Cardiac septum (tissue), 1 donor: ENCODE measurements at regions not wholly inside any gene's neighbourhood (a gene's known extent, or its start where the extent isn't known, plus 50 kb on each side); places are given as distances from the start of the nearest gene placed in this dataset.

ENCODE experiments used
- DNase-seq: peaks from one replicate; pipeline ENCODE4 v3.0.0-alpha.2; 2020; ENCODE audit warnings: low spot score
- intact Hi-C: fragments of 100-400 bp; cut with DNase I; formaldehyde crosslinking; loops from one replicate; pipeline ENCODE4 v1.14.0; 2022
- donor health status: DM: no; HTN: no; CAD: no.

- intact Hi-C loops, result no loop called here
- DNase-seq, result no peak
Observed at GRCh38 chr14:53896726-53897125, 59.9 kb downstream of the BMP4 start.

- intact Hi-C loops, result no loop called here
- no peak for DNase-seq
Observed at GRCh38 chr14:53894456-53894855, 62.2 kb downstream of the BMP4 start.

GRCh38 chr14:53893374-53893773, 63.3 kb downstream of the BMP4 start:
- intact Hi-C loops, result no loop called here
- DNase-seq, result no peak

GRCh38 chr14:53890611-53891101, 66.0 kb downstream of the BMP4 start:
- DNase-seq, result no peak
- intact Hi-C loops, result no loop called here

- intact Hi-C loops, result no loop called here
Observed at GRCh38 chr14:53888535-53889386, 67.9 kb downstream of the BMP4 start.

GRCh38 chr14:53885136-53885640, 71.4 kb downstream of the BMP4 start:
- no peak for DNase-seq
- intact Hi-C loops, result no loop called here

More at GRCh38 chr14:53888535-53889386, 67.9 kb downstream of the BMP4 start:
- DNase-seq, result no peak

- intact Hi-C loops, result no loop called here
- DNase-seq, result no peak
Observed at GRCh38 chr14:53884601-53885000, 72.0 kb downstream of the BMP4 start.

- intact Hi-C loops, result no loop called here
- DNase-seq, result no peak
Observed at GRCh38 chr14:53883739-53884138, 72.9 kb downstream of the BMP4 start.

GRCh38 chr14:53882684-53883083, 73.9 kb downstream of the BMP4 start:
- DNase-seq, result no peak
- intact Hi-C loops, result no loop called here

GRCh38 chr14:53881921-53882320, 74.7 kb downstream of the BMP4 start:
- intact Hi-C loops, result no loop called here
- no peak for DNase-seq

- intact Hi-C loops, result no loop called here
- DNase-seq, result no peak
Observed at GRCh38 chr14:53881161-53881871, 75.3 kb downstream of the BMP4 start.

GRCh38 chr14:53880761-53881160, 75.9 kb downstream of the BMP4 start:
- DNase-seq, result no peak
- intact Hi-C loops, result no loop called here

- no peak for DNase-seq
- intact Hi-C loops, result no loop called here
Observed at GRCh38 chr14:53879747-53880146, 76.9 kb downstream of the BMP4 start.

- DNase-seq, result no peak
- intact Hi-C loops, result no loop called here
Observed at GRCh38 chr14:53879022-53879686, 77.5 kb downstream of the BMP4 start.

- intact Hi-C loops, result no loop called here
- DNase-seq, result no peak
Observed at GRCh38 chr14:53875324-53875897, 81.2 kb downstream of the BMP4 start.

GRCh38 chr14:53874704-53875103, 81.9 kb downstream of the BMP4 start:
- intact Hi-C loops, result no loop called here
- DNase-seq, result no peak

GRCh38 chr14:53872681-53873089, 83.9 kb downstream of the BMP4 start:
- intact Hi-C loops, result no loop called here

GRCh38 chr14:53871951-53872350, 84.7 kb downstream of the BMP4 start:
- DNase-seq, result no peak
- intact Hi-C loops, result no loop called here

More at GRCh38 chr14:53872681-53873089, 83.9 kb downstream of the BMP4 start:
- DNase-seq, result no peak

GRCh38 chr14:53871011-53871410, 85.6 kb downstream of the BMP4 start:
- no peak for DNase-seq
- intact Hi-C loops, result no loop called here

- DNase-seq, result no peak
- intact Hi-C loops, result no loop called here
Observed at GRCh38 chr14:53865711-53866110, 90.9 kb downstream of the BMP4 start.
